Naive thymus-derived CD8-positive, alpha-beta T cell (primary cell): ENCODE measurements at regions not wholly inside any gene's neighbourhood (a gene's known extent, or its start where the extent isn't known, plus 50 kb on each side); places are given as distances from the start of the nearest gene placed in this dataset.

ENCODE experiments used
- ATAC-seq, 2 donors: fragments of 150-1000 bp; cut with Tn5 transposase in 1 of 2; sonication (Bioruptor Pico), chemical (Tn5 transposase) in 1 of 2; 1 replicate in 1 of 2; 2 replicates in 1 of 2; pipeline ENCODE4 v1.10.0; 2021; ENCODE audit warnings: mild to moderate bottlenecking in 2 of 2, moderate library complexity in 2 of 2
- POLR2A ChIA-PET: fragments of 350-600 bp; sonication (Branson Sonifier 250); formaldehyde crosslinking; loops from one replicate; lab custom pipeline; 2021; ENCODE audit warnings: antibody characterized with exemption; lab: Charles Lee
- DNase-seq, 10 donors: peaks; one replicate each; pipeline versions ENCODE4 v3.0.0 to v3.0.0-alpha.2; 2020 to 2022
- H3K27ac Mint-ChIP-seq, 10 donors: one replicate each; pipeline ENCODE4 v1.8.0; 2020 to 2022; ENCODE audit warnings: mild to moderate bottlenecking in 10 of 10, mixed read lengths in 10 of 10, moderate library complexity in 4 of 10, inconsistent platforms in 1 of 10
- H3K27me3 Mint-ChIP-seq, 5 donors: one replicate each; pipeline ENCODE4 v1.8.0; 2021 to 2022; ENCODE audit warnings: mixed read lengths in 5 of 5
- H3K36me3 Mint-ChIP-seq, 3 donors: one replicate each; pipeline ENCODE4 v1.8.0; 2020 to 2022; ENCODE audit warnings: mixed read lengths in 3 of 3, mild to moderate bottlenecking in 2 of 3, inconsistent platforms in 1 of 3
- H3K4me1 Mint-ChIP-seq, 4 donors: one replicate each; pipeline ENCODE4 v1.8.0; 2021 to 2022; ENCODE audit warnings: mixed read lengths in 4 of 4
- H3K4me3 Mint-ChIP-seq, 10 donors: one replicate each; pipeline ENCODE4 v1.8.0; 2020 to 2022; ENCODE audit warnings: mild to moderate bottlenecking in 10 of 10, mixed read lengths in 10 of 10, moderate library complexity in 6 of 10, inconsistent platforms in 1 of 10
- H3K9me3 Mint-ChIP-seq, 9 donors: one replicate each; pipeline ENCODE4 v1.8.0; 2020 to 2022; ENCODE audit warnings: mixed read lengths in 9 of 9, mild to moderate bottlenecking in 3 of 9, inconsistent platforms in 1 of 9, moderate library complexity in 1 of 9

DNA sequence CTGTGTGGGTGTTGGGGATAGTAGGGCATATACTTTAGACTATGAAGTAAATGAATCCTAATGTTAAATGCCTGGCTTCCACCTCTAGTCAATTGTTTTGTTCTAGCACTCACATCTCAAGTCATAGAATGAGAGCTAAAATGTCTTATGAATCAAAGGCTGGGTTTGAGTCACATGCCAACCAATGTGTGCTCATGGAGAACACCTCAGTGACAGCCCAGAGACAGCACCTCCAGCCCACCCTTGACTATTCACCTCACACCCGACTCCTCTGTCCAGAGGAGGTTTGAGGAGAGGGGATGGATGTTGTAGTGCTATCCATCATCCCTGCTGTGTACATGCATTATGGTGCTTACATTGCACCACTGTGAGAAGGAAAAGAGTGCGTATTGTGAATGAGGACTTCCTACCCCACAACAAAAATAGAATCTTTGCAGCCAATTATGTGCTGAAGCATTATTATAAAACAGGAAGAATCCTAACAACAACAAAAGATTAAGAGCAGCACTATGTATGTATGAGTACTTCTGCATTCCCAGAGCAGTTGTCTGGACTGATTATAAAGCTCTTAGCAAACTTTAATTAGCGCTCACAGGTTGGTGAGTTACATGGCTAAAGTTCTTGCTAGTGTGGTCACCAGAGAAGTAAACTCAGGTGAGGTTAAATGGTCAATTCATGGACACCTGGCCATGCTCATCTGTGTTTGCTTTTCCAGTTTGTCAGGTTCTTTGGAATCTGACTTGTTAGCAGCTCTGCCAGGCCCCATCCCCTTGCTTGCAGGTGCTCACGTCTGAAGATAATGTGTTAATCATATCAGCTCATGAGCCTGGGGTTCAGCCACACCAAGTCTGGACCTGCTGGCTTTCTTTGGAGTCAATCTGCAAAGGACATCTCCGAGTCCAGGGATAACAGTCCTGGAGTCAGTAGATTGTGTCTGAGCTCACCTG is 55.3 kb upstream of the NABP1 start:
- POLR2A ChIA-PET, result interaction anchor here (0.6 to 1.3 kb wide), 2 partner anchors 51 to 55 kb away, joined by 4 read pairs; partner anchors contain the start of gene NABP1
- no peak for ATAC-seq

GRCh38 chr2:191625016-191625415 is 52.9 kb upstream of the NABP1 start:
- peak overlapping the region in 9 of 10 donors; percentile 3 to 74 (median 31) for H3K27ac Mint-ChIP-seq
- peaks cover 0 to 1% (median 0%) of the 10 kb centered on the region in 3 donors for H3K36me3 Mint-ChIP-seq
- H3K27me3 Mint-ChIP-seq, result no peaks in the 10 kb centered on the region
- peaks cover 19 to 57% (median 33%) of the 10 kb centered on the region in 4 donors for H3K4me1 Mint-ChIP-seq
- DNase-seq, result peak in 7 of 10 donors; percentile 12 to 63 (median 29)
- H3K9me3 Mint-ChIP-seq, result no peaks in the 10 kb centered on the region
- POLR2A ChIA-PET, result interaction anchor here (0.9 to 2.8 kb wide), 2 partner anchors 53 to 605 kb away, joined by 3 to 14 read pairs; partner anchors contain the start of gene NABP1
- peak; percentile 79 to 92 for ATAC-seq
- H3K4me3 Mint-ChIP-seq, result peak overlapping the region in 2 of 10 donors; percentile 6 to 12

More for the DNA sequence above, 55.3 kb upstream of the NABP1 start:
- Mint-ChIP-seq H3K4me1 (peaks cover 20 to 70% (median 48%) of the 10 kb centered on the region in 4 donors), H3K27me3 (no peaks in the 10 kb centered on the region), H3K36me3 (no peaks in the 10 kb centered on the region), H3K4me3 (no peak overlapping the region), H3K9me3 (no peaks in the 10 kb centered on the region), H3K27ac (peak overlapping the region in 4 of 10 donors; percentile 33 to 73 (median 44))
- no peak for DNase-seq

DNA sequence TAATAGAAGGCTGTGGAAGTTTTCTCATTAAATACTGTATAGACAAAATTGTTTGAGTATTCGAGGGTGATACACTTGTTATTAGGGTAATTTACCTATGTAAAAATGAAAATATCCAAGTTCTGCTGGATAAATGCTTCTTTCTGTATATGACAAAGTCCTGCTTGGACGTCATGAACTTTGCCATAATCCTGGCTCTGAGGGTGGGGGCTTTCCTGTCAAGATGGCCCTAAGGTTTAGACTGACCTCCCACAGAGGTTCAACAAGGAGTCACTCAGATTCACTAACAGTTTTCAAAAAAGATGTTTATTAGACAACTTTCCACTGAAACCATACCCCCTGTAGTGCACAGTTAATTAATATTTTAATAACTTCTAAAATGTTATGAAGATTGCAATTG is 52.5 kb upstream of the NABP1 start:
- no peak for ATAC-seq
- no peak for DNase-seq
- Mint-ChIP-seq H3K36me3 (peaks cover 0 to 1% (median 0%) of the 10 kb centered on the region in 3 donors), H3K27me3 (no peaks in the 10 kb centered on the region), H3K27ac (peak overlapping the region in 5 of 10 donors; percentile 3 to 69 (median 49)), H3K9me3 (no peaks in the 10 kb centered on the region), H3K4me1 (peaks cover 17 to 53% (median 31%) of the 10 kb centered on the region in 4 donors), H3K4me3 (no peak overlapping the region)
- POLR2A ChIA-PET, result interaction anchor here (0.6 to 2.8 kb wide), 4 partner anchors 51 to 734 kb away, joined by 3 to 14 read pairs (median 4); partner anchors contain the start of gene NABP1

- DNase-seq, result no peak
- H3K27ac Mint-ChIP-seq, result no peak overlapping the region
- ATAC-seq, result no peak
- H3K4me1 Mint-ChIP-seq, result peaks cover 13 to 47% (median 30%) of the 10 kb centered on the region in 4 donors
- POLR2A ChIA-PET, result interaction anchor here (1.0 to 2.8 kb wide), 2 partner anchors 50 to 51 kb away, joined by 5 to 14 read pairs; partner anchors contain the start of gene NABP1
- H3K4me3 Mint-ChIP-seq, result no peak overlapping the region
- H3K27me3 Mint-ChIP-seq, result no peaks in the 10 kb centered on the region
- H3K36me3 Mint-ChIP-seq, result peaks cover 0 to 1% (median 0%) of the 10 kb centered on the region in 3 donors
- H3K9me3 Mint-ChIP-seq, result no peaks in the 10 kb centered on the region
Measured at GRCh38 chr2:191626497-191627151, 51.3 kb upstream of the NABP1 start.

- H3K27me3 Mint-ChIP-seq, result no peaks in the 10 kb centered on the region
- no peak overlapping the region for H3K27ac Mint-ChIP-seq
- H3K4me1 Mint-ChIP-seq, result peaks cover 12 to 41% (median 29%) of the 10 kb centered on the region in 4 donors
Measured at GRCh38 chr2:191627518-191627917, 50.4 kb upstream of the NABP1 start.

More at GRCh38 chr2:191627518-191627917, 50.4 kb upstream of the NABP1 start:
- peaks cover 0 to 1% (median 0%) of the 10 kb centered on the region in 3 donors for H3K36me3 Mint-ChIP-seq
- no peaks in the 10 kb centered on the region for H3K9me3 Mint-ChIP-seq
- H3K4me3 Mint-ChIP-seq, result no peak overlapping the region
- ATAC-seq, result no peak
- DNase-seq, result no peak
- POLR2A ChIA-PET, result interaction anchor here (0.7 kb wide), 1 partner anchor 50 kb away, joined by 3 read pairs; the partner anchor contains the start of gene NABP1
